ENCODE measurements at regions not wholly inside any gene's neighbourhood (a gene's known extent, or its start where the extent isn't known, plus 50 kb on each side); places are given as distances from the start of the nearest gene placed in this dataset.
A peak's percentile ranks its signal among the peaks of the same experiment; 100 is the strongest.
"Not testable (repeated sequence)": the region's sequence is repeated elsewhere in the genome, so short reads cannot be mapped to it uniquely, and the experiment has no call there.

GRCh38 chr3:90069748-90070147, 962.3 kb downstream of the EPHA3 start:
- no peak for DNase-seq (ENCODE audit: low spot score)

- no peak for DNase-seq (ENCODE audit: low spot score)
Measured at GRCh38 chr3:90076136-90076535, 968.7 kb downstream of the EPHA3 start.

GRCh38 chr3:90080988-90081387, 973.6 kb downstream of the EPHA3 start:
- DNase-seq (ENCODE audit: low spot score): no peak

- DNase-seq (ENCODE audit: low spot score): not testable (repeated sequence)
Measured at GRCh38 chr3:90086297-90086696, 978.9 kb downstream of the EPHA3 start.

GRCh38 chr3:90087703-90088102, 980.3 kb downstream of the EPHA3 start:
- DNase-seq (ENCODE audit: low spot score): no peak

GRCh38 chr3:90091549-90091948, 984.1 kb downstream of the EPHA3 start:
- DNase-seq (ENCODE audit: low spot score): peak; percentile 29

- peak; percentile 19 for DNase-seq (ENCODE audit: low spot score)
Measured at GRCh38 chr3:90092994-90093393, 985.6 kb downstream of the EPHA3 start.

GRCh38 chr3:90095811-90096210, 988.4 kb downstream of the EPHA3 start:
- no peak for DNase-seq (ENCODE audit: low spot score)

- DNase-seq (ENCODE audit: low spot score): no peak
Measured at GRCh38 chr3:90099493-90099892, 992.1 kb downstream of the EPHA3 start.

GRCh38 chr3:90102146-90102545, 994.7 kb downstream of the EPHA3 start:
- no peak for DNase-seq (ENCODE audit: low spot score)

- DNase-seq (ENCODE audit: low spot score): no peak
Measured at GRCh38 chr3:90121326-90121725, 1013.9 kb downstream of the EPHA3 start.

- DNase-seq (ENCODE audit: low spot score): no peak
Measured at GRCh38 chr3:90128391-90128790, 1021.0 kb downstream of the EPHA3 start.

GRCh38 chr3:90129730-90130129, 1022.3 kb downstream of the EPHA3 start:
- no peak for DNase-seq (ENCODE audit: low spot score)

- DNase-seq (ENCODE audit: low spot score): no peak
Measured at GRCh38 chr3:90132197-90132596, 1024.8 kb downstream of the EPHA3 start.

GRCh38 chr3:90134090-90134489, 1026.7 kb downstream of the EPHA3 start:
- DNase-seq (ENCODE audit: low spot score): no peak

GRCh38 chr3:90136456-90137191, 1029.2 kb downstream of the EPHA3 start:
- no peak for DNase-seq (ENCODE audit: low spot score)

GRCh38 chr3:90145094-90145860, 1037.9 kb downstream of the EPHA3 start:
- no peak for DNase-seq (ENCODE audit: low spot score)

- DNase-seq (ENCODE audit: low spot score): no peak
Measured at GRCh38 chr3:90180096-90180495, 1072.7 kb downstream of the EPHA3 start.

GRCh38 chr3:90180543-90180942, 1073.1 kb downstream of the EPHA3 start:
- no peak for DNase-seq (ENCODE audit: low spot score)

- DNase-seq (ENCODE audit: low spot score): not testable (repeated sequence)
Measured at GRCh38 chr3:90182291-90182976, 1075.0 kb downstream of the EPHA3 start.

GRCh38 chr3:90184861-90185260, 1077.4 kb downstream of the EPHA3 start:
- DNase-seq (ENCODE audit: low spot score): no peak

- DNase-seq (ENCODE audit: low spot score): not testable (repeated sequence)
Measured at GRCh38 chr3:90197383-90197782, 1090.0 kb downstream of the EPHA3 start.

- not testable (repeated sequence) for DNase-seq (ENCODE audit: low spot score)
Measured at GRCh38 chr3:90202931-90203330, 1095.5 kb downstream of the EPHA3 start.
